GM20000 (cell line): ENCODE measurements at regions not wholly inside any gene's neighbourhood (a gene's known extent, or its start where the extent isn't known, plus 50 kb on each side); places are given as distances from the start of the nearest gene placed in this dataset.

Experiments
- DNase-seq: peaks from one replicate; pipeline ENCODE4 v3.0.0; 2012; ENCODE audit warnings: low spot score
- CTCF ChIP-seq: IDR thresholded peaks from 2 replicates; pipeline ENCODE4 v1.5.1; 2012; ENCODE audit warnings: mild to moderate bottlenecking, control low read depth; ENCODE audit errors: extremely low read depth, missing control alignments

GRCh38 chr5:12230659-12231058 is 326.4 kb upstream of the CTNND2 start:
- TF ChIP-seq CTCF = no peak

DNA sequence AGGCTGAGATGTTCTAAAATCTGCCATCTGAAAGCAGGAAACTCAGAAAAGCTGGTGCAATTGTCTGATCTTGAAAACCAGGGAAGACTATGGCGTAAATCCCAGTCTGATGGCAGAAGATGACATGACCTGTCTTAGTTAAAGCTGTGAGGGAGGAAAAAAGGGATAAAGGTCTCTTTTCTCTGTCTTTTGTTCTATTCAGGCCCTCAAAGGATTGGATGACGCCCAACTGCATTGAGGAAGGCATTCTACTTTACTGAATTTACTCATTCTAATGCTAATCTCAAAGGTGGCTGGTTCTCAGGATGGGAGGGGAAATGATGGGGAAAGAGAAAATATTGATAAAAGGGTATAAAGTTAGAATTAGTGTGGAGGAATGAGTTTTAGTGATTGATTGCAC is 312.8 kb upstream of the CTNND2 start:
- no peak for DNase-seq
- no peak for TF ChIP-seq CTCF

More at GRCh38 chr5:12230659-12231058, 326.4 kb upstream of the CTNND2 start:
- no peak for DNase-seq

- no peak for TF ChIP-seq CTCF
- no peak for DNase-seq
These were observed 310.2 kb upstream of the CTNND2 start for GRCh38 chr5:12214267-12215015.

DNA sequence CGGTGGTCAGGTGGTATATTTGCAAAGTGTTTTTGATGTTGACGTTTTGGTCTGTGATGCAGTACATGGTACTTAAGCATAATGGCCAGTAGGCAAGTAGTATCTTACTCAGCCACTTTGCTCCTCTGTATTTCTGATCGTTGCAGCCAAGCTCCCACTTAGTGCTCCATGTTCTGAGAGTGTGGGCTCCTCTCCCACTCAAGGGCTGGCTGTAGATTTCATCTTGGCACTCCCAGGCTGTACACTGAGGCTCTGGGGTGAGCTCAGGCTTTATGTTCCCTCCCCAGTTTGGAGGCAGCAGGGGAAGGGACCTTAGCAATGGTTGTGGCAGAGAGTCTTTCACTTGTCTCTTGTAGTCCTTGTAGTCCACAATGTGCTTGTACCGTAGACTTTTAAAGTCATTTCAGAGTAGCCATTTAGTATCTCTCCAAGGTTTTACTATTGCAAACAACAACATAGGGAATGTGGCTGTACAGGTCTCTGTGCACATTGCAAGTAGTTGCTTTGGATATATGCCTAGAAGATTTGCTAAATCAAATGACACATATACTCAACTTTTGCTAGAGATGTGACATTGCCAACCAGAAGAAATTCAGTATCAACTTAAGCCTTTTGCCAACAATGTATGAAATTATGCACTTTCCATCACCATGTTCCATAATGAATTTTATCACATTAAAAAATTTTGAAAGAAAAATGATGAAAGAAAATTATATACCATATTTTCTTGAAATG is 304.3 kb upstream of the CTNND2 start:
- TF ChIP-seq CTCF = no peak
- DNase-seq = no peak

- TF ChIP-seq CTCF = no peak
- DNase-seq = no peak
These were observed 300.5 kb upstream of the CTNND2 start for GRCh38 chr5:12204761-12205160.

DNA sequence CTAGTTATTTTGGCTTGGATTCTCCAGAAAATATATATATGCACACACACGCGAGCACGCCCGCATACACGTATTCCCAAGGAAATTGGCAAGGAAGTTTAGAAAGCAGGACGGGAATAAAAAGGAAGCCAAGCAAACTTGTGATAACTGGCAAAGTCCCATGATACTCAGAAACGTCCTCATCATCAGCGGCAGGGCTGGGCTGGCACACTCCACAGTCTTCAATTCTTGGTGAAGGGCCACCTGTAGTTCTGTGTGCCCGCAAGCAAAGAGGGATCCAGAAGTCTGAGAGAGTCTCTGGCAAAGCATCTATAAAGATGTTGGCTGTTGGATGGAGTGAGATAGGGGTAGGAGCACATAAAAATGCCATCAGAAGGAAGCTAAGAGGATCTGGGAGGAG is 289.3 kb upstream of the CTNND2 start:
- TF ChIP-seq CTCF = no peak
- no peak for DNase-seq

DNA sequence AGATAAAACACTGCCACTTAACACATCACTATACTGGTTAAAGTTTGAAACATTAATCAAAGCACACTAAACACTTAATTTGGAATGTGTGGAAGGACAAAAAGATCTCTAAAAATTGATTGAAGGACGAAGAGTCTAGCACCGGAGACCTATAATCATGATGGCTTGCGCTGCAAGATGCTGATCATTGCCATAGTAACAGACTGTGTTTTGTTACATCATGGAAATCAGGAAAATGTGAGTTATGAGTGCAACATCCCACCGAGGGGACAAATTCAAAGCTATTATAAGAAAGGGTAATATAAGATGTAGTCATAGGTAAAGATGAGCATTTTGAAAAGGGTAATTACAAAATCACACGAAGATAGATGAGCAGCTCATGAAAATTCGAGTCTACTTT is 278.8 kb upstream of the CTNND2 start:
- no peak for DNase-seq
- no peak for TF ChIP-seq CTCF
